NCI-H2029 (cell line): ENCODE measurements at regions not wholly inside any gene's neighbourhood (a gene's known extent, or its start where the extent isn't known, plus 50 kb on each side); places are given as distances from the start of the nearest gene placed in this dataset.

Source experiments
- DNase-seq: peaks from one replicate; lab custom pipeline; 2025; lab: John Stamatoyannopoulos, UW

- no peak for DNase-seq
Measured at GRCh38 chr5:173742432-173742816, 126.0 kb upstream of the BOD1 start.

GRCh38 chr5:173743641-173744343, 127.3 kb upstream of the BOD1 start:
- no peak for DNase-seq

- no peak for DNase-seq
Measured at GRCh38 chr5:173744551-173744950, 128.1 kb upstream of the BOD1 start.

GRCh38 chr5:173745123-173745522, 128.7 kb upstream of the BOD1 start:
- DNase-seq, result no peak

GRCh38 chr5:173745557-173745956, 129.1 kb upstream of the BOD1 start:
- DNase-seq, result no peak

- no peak for DNase-seq
Measured at GRCh38 chr5:173746047-173746646, 129.7 kb upstream of the BOD1 start.

GRCh38 chr5:173747876-173748275, 131.4 kb upstream of the BOD1 start:
- no peak for DNase-seq

- DNase-seq, result no peak
Measured at GRCh38 chr5:173750538-173751265, 134.3 kb upstream of the BOD1 start.

GRCh38 chr5:173751266-173751600, 134.8 kb upstream of the BOD1 start:
- DNase-seq, result no peak

- no peak for DNase-seq
Measured at GRCh38 chr5:173752653-173753052, 135.5 kb upstream of the CPEB4 start.

GRCh38 chr5:173753307-173754168, 134.6 kb upstream of the CPEB4 start:
- peak; percentile 91 for DNase-seq

- DNase-seq, result no peak
Measured at GRCh38 chr5:173755319-173755718, 132.8 kb upstream of the CPEB4 start.

GRCh38 chr5:173757403-173758209, 130.5 kb upstream of the CPEB4 start:
- DNase-seq, result no peak

- DNase-seq, result no peak
Measured at GRCh38 chr5:173758676-173759075, 129.5 kb upstream of the CPEB4 start.

- no peak for DNase-seq
Measured at GRCh38 chr5:173759691-173760090, 128.5 kb upstream of the CPEB4 start.

- DNase-seq, result no peak
Measured at GRCh38 chr5:173760461-173761177, 127.5 kb upstream of the CPEB4 start.

GRCh38 chr5:173761178-173761513, 127.0 kb upstream of the CPEB4 start:
- DNase-seq, result no peak

- DNase-seq, result no peak
Measured at GRCh38 chr5:173762045-173762444, 126.1 kb upstream of the CPEB4 start.

GRCh38 chr5:173762930-173763329, 125.2 kb upstream of the CPEB4 start:
- no peak for DNase-seq

GRCh38 chr5:173763410-173763809, 124.7 kb upstream of the CPEB4 start:
- DNase-seq, result no peak
